HUDEP-2 (cell line): ENCODE measurements at regions not wholly inside any gene's neighbourhood (a gene's known extent, or its start where the extent isn't known, plus 50 kb on each side); places are given as distances from the start of the nearest gene placed in this dataset.

ENCODE experiments used
- DNase-seq, 76 experiments: peaks; one replicate each; lab custom pipeline; 2025; ENCODE audit not compliant: unreplicated experiment in 76 of 76; lab: John Stamatoyannopoulos, UW

DNA sequence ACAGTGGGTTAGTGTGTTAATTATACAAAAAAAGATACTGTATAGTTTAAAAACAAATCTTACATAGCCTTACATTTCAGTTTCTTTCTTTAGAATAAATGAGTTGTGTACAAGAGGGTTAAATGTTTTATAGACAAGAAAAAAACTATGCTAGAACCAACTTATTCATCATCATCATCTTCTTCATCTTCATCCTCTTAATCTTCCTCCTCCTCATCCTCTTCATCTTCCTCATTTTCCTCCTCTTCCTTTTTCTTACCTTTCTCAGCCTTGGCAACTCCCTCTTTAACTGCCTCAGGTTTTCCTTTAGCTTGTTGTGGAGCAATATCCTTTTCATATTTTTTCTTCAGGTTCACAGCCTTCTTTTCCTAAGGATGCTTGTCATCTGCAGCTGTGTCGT is 53.7 kb downstream of the RPS12 start:
- DNase-seq: no peak

DNA sequence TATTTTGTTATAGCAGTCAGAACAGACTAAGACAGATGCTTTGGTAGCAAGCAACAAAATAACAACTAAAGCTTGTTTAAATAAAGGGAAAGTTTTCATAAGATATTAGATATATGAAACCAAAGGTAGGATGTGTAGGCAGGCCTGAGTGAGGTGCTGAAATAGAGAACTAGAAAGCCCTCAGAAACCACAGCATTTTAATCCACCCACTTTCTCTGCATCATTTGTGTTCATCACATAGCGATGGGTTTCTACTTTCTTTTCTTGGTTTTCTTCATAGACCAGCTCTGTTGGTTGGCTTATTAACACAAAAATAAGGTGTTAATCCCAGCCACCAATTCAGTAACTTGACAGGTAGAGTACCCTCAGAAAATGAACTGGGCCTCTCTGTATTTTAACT is 58.6 kb downstream of the RPS12 start:
- no peak for DNase-seq

DNA sequence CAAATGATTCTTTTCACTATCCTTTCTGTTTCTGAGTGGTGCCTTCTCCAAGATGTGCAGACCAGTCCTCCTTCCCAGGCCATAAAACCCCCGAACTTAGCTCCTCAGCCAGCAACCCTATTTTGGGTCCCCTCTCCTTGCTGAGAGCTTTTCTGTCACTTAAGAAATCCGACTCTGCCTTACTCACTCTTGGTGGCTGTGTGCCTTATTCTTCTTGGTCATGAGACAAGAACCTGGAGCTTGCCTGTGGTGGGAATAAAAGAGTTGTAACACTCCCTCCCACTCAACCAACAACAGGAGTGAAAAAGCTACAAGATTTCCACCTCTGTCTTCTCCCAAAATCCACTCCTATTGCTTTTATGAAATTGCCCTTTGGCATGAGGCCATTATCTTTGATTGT is 62.6 kb downstream of the RPS12 start:
- DNase-seq: no peak

DNA sequence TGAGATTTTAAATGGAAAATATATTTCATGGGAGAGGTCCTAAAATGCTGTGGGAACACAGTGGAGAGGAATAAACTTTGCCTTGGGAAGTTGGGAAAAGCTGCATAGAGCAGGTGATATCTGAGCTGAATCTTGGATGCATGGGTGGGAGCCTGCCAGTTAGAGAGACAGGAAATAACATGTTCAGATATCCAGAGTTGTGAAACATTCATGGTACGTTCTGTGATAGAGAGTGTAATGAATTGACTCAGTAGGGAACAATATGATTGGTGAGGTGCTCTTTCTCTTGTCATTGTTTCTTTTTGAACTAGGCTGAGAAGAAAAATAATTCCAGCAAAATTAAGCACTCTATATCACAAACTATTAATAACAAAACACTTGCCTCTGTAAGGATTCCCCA is 72.8 kb downstream of the RPS12 start:
- DNase-seq: no peak

DNA sequence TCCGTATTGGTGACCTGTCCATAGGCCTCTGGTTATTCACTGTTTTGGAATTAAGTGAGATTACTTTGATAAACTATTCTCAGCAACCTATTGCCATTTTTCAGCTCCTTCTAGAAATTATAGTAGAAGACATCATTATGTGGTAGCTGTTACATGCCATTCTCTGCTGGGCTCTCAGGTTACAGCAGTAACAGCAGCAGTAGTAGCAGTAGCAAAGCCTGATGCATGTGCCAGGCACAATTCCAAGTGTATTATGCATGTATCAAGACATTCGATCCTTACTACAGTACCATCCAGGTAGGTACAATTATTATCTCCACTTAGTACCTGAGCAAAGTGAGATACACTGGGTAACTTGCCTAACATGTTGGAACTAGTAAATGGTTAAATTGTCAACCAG is 74.3 kb downstream of the RPS12 start:
- no peak for DNase-seq

DNA sequence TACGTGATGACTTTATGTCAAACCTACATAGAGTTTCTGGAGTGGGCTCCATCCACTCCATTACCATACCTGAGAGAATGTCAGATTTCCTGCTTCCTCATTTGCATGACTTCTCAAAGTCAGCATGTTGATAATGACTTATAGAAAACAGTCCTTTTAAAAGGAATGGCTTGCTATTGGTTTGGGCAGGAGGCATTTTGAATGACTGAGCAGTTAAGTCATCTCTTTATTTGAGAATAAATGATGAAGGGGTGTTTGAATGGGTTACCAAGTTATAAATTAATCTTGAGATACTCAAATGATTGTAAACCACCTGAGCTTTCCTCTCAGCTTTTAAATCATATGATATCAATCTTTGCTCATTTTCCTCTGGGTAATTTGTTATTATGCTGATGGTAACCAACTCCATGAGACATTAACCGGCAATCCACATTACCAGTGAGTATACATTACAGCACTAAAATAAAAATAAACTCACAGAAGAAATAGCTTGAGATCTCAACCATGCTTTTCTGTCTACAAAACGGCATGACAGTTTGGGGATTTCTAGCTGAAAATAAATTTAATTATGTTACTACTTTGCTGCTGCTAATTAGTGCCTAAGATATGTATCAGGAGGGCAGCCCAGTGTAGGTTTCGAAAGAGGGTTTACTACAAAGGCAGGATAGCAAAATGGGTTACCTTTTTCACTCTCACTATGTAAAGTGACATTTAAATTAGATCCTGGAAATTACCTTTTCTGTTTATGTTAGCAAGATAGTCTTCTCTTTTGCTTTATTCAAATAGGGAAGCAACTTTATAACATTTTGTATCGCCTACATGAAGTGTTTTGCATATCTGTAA is 78.8 kb downstream of the RPS12 start:
- DNase-seq: no peak

DNA sequence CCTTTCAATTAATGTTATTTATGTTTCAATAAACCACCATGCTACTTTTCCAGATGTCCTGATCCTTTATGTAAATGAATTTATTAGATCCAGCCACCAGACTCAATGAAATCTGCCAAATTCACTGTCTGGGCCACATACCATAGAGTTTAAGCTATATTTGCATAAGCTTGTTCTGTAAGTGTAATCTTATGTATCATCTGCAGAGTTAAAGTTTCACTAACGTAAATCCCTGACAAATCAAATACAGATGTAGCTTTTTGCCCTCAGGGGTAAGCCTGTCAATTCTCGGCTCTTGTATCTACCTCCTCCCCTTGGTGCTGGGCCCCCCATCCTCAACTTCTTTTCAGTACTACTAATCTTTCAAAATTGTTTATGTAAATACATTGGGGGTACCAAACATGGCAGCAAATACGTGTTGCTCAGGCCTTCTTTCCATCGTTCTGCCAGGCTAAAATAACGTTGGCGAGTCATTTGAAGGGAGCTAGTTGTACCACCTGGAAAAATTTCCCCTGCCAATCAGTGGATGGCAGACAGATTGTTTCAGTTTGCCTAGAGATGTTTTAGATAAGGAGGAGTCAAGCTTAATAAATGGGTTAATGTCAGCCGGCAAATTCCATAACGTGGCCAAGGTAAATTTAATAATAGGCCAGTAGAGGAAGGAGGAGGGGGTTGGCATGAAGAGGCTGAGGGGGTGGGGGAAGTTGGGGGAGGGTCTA is 79.6 kb downstream of the RPS12 start:
- no peak for DNase-seq

DNA sequence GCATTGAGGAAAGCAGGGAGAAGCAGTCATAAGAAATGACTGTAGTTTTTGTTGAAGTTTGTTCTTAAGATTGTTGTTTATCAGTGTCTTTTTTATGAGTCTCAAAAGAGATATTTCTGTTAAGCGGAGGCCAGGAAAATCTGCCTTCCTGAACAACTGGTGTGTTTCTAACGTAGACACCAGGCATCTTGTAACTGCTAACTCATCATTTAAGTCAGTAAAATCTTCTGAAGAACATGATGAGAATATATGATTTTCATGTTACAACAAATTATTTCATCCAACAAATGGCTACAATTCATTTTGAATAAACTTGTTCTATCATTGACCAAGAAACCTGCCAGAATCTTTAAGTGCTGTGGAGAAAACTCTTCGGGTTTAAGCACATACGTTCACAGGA is 84.0 kb downstream of the RPS12 start:
- no peak for DNase-seq

DNA sequence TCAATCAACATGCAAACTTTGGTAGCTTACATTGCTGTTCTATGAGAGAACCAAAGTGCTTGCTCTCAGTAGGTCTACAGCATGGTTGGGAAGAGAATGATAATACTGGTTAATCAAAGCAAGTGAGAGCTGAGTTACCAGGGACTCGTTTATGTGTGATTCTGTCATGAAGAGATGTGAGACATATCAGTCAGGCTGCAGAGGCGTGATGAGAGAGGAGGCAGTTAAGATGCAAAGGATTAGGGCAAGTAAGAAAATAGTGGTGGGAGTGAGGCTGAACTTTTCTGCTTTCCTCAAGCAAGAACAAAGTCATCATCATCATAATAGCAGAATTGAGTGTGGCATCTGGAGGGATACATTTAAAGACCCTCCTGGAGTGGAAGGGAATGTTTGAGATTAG is 86.5 kb downstream of the RPS12 start:
- DNase-seq: no peak

DNA sequence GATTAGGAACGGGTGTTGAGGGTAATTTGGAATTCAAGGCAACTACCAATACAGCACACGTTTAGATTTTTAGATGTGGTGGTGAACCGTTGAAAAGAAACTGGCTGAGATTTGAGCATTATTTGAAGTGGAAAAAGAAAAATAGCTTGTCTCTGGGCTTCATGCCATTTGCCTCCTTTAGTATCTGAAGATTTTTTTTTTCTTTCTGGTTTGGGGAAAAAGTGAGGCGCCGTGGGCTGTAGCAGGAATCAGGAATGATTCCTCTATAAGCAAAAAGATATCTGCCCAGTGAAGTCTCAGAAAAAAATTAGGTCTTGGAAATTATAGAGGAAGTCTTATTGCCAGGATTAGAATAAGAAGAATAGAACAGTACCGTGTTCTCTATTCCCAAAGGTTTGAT is 88.5 kb downstream of the RPS12 start:
- no peak for DNase-seq

DNA sequence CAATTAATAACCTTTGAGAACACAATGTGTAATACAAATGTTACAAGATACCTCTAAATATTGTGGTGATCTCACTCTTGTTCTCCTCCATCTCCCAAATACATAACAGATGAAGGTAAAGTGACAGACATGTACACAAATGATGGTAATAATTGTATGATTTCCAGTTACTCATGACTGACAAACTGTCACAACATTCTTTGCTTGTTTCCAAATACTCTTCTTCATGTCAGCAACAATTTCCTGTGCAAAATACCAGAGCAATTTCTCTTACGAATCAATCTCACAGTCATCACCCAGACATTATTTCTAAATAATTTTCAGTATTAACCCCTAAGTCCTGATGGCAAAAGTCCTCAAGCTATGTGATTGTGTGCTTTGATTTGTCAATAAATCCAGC is 92.9 kb downstream of the RPS12 start:
- DNase-seq: no peak

DNA sequence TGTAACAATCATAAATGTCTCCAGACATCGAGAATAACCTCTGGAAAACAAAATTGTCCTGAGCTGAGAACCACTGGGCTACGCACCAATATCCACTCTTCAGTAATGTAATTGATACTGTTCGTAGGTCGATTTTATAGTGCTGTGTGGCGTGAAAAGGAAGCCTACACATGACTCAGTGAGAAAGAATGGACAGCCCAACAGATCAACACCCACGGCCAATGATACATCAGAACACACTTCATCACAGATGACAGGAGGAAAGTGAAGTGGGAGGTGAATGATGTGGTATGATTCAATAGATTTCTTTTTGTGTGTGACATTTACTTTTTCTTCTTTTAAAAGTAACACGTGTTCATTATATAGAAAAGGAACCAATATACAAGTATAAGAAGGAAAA is 93.5 kb downstream of the RPS12 start:
- DNase-seq: no peak

DNA sequence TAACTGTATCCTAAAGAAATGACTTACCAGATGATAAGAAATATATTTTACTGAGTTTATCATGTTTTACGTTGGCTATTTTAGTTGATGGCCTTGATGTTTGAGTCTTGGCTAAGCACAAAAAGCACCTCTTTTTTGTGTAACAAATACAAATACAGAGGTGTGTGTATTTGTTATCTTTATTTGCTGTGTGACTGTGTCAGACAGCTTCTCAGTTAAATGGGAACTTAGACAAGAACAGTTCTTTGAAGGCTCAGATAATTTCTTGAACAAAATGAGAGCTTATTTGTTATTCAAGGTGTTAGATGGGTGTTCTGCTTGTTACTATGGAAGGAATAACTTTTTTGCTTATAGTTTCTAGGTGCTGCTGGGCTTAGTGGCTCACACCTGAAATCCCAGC is 95.4 kb downstream of the RPS12 start:
- DNase-seq: no peak

DNA sequence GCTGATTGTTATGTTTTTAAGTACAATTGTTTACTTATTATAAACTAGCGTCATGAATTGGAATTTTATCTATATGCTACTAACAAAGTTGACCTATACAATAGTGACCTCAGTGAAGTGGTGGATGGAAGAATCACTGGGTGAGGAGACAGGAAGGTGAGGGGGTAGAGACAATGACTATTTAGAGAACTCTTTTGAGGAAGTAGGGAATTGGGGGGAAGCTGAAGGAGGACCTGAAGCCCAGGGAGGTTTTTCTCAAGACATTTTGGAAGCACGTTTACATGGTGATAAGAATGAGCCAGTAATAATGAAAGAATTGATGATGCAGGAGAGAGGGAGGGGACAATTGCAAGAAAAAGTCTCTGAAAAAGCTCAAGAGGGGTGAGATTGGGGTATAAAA is 96.4 kb downstream of the RPS12 start:
- no peak for DNase-seq

DNA sequence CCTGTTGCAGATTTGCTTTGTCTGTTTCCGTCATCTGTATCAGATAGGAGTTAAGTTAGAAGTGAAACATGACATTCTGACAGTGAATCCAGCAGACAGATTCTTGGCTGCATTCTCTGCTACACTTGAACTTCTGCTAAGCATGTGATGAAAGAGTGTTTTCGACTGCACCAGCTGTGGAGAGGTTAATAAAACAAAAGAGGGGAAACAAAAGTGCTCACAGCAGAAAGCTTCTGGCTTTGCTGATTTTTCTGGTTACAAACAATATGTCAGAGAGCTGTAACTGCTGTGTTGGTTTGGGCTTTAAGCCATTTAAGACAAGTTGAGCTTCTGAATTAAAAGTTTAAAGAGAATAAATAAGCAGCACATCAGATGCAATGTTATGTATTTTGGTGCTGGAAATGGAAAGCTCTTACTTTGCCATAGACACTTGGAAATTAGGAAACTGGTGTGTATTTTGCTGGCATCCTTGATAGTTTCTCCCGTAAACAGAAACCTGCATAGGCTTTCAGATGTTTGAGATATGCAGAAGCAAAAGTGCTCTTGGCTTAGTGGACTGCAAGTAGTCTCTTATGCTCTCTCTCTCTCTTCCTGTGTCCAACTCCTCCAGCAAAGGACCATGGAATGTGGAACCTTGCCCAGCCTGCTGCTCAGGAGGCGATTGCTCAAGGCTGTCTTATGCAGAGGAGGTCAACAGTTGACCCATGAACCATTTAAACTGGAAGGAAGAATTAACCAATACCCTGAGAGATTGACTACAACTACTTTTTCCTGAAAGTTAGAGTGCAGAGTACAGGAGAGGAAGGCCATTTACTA is 104.9 kb downstream of the RPS12 start:
- no peak for DNase-seq

DNA sequence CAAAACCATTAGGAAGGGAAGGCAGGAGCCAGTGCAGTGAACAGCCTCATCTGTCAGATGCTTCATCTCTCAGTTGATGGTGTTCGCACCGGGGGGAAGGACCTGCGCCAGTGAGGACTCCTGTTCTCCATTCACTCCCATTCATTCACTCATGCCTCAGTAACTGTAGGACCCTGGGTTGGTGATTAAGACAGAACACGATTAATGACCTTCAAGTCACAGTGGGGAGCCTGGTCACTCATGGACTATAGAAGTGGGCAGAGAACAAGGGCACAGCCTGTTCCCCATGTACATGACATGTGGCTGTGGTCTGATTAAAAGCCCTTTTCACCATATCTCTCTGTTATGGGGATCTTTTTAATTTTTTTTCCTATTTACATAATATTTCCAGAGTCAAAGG is 113.3 kb downstream of the RPS12 start:
- DNase-seq: no peak

DNA sequence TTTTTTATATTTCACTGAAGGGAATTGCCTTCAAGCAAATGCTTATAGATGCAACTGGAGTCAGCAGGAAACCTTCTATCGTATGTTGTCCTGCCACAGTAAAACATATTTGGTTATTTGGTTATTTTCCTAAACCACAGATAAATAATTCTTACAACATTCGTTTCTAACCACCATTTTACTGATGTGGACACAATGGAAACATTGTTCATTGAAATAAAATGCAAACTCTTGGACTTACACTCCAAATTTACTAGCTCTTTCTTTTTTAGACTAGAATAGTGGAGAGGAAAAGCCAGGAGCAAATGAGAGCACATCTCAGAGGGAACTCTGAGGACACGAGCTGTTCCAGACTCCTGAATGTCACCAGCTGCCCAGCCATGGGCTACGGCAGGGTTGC is 114.8 kb downstream of the RPS12 start:
- DNase-seq: no peak

DNA sequence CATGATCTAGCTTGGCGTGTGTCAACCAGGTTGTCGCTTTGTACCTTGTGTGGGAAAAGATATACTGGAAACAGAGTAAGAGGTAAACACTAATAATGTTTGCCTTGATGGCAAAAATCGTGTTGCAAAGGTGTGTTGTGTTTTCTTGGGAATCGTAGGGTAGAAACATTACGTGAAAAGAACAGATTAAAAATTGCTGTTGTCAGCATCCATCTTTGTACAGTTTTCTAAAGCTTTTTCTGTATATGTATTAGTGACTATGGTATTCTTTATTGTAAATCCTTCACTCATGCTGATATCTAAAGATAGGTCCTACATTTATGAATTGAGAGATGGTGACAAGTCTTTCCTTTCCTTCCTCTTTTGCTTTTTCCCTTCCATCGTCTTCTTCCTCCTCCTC is 116.9 kb downstream of the RPS12 start:
- no peak for DNase-seq

DNA sequence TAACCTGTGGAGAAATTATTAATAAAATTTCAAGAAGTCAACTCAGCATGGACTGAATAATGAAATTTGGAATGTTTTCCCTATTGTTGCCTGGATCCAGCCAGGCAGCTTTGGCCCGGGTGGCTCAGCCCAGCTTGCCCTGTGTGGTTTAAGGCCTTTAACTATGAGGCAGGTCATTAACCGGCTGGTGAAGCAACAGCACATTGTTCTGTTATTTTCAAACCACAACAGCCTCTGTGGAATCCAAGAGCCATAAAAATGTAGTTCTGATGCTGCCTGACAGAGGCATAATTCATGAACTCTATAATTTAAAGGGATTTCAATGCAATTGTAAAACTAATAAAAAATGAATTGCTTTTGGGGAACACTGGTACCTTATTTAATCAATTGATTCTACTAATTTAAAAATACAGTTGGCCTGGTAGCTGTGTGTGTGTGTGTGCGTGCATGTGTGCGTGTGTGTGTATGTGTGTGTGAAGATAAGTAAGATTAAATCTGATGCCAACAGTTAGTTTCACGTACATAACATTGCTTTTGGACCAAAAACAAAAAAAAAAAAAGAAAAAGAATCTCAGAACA is 117.7 kb downstream of the RPS12 start:
- DNase-seq: no peak

DNA sequence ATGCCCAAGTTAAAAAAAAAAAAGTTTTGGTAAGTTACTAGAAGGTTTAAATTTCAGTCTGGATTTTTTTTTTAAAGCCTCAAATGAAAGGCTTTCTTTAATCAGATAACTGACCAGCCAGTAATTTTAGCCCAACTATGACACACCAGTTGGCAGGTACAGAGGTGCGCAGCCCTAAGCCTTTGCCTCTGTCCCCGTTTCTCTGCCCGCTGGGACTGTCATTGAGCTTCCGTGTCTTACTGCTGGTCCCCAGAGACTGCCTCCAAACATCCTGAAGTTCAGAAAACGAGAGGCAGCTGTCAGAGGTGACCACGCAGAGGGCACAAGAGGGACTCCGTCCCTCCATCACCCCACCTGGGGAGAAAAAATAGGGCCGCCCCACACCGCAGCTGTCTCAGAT is 118.2 kb downstream of the RPS12 start:
- DNase-seq: no peak

DNA sequence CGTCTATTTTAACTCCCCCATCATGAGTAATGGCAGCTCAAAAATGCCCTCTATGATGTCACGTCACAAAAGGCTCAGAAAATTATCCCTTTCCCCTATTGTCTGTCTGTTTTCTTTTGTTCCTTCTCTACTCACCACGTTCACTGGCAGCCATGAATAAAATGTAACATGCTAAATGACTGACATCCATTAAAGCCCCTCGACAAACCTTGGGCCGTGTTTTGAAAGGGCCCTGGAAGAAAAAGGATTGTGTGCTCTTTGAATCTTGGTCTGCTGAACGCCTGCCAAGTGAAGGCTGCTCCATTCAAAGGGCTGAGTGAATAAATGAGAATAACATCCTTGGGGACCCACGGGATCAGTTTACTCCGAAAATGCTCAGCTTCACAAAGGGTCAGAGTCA is 118.7 kb downstream of the RPS12 start:
- no peak for DNase-seq
